GM12864 (cell line): ENCODE measurements at regions not wholly inside any gene's neighbourhood (a gene's known extent, or its start where the extent isn't known, plus 50 kb on each side); places are given as distances from the start of the nearest gene placed in this dataset.
A peak's percentile ranks its signal among the peaks of the same experiment; 100 is the strongest.

Source experiments
- DNase-seq: peaks from one replicate; pipeline ENCODE4 v3.0.0-alpha.2; 2011; ENCODE audit warnings: low read depth
- H3K4me3 ChIP-seq: 2 replicates; pipeline ENCODE4 v1.5.1; 2011; ENCODE audit warnings: mild to moderate bottlenecking, low read depth, low read length, control low read depth
- TF ChIP-seq, protein P1 (sequence below): IDR thresholded peaks from 2 replicates; pipeline ENCODE4 v1.5.1; 2011; ENCODE audit warnings: low read depth, mild to moderate bottlenecking, moderate library complexity, low read length, control low read depth, inconsistent platforms; ENCODE audit errors: missing control alignments

DNA sequence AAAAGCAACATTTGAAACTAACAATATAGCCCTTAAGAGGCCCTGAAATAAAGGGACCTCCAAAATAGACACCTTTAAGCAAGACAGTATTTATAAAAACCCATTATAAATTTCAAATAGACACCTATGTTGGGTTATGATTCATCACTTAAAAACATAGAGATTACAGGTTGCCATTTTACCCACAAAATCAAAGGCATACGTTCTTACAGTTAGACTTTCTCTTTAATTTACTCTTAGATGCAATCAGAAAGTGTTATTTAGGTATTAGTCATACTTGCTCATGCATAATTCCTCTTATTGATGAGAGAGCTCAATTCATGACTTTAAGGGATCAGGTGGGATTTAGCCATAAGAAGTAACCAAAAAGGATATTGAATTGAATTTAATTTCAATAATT, 51.5 kb upstream of the TMEM200A start:
- H3K4me3 ChIP-seq = no peak overlapping the region
- TF ChIP-seq, protein P1, sequence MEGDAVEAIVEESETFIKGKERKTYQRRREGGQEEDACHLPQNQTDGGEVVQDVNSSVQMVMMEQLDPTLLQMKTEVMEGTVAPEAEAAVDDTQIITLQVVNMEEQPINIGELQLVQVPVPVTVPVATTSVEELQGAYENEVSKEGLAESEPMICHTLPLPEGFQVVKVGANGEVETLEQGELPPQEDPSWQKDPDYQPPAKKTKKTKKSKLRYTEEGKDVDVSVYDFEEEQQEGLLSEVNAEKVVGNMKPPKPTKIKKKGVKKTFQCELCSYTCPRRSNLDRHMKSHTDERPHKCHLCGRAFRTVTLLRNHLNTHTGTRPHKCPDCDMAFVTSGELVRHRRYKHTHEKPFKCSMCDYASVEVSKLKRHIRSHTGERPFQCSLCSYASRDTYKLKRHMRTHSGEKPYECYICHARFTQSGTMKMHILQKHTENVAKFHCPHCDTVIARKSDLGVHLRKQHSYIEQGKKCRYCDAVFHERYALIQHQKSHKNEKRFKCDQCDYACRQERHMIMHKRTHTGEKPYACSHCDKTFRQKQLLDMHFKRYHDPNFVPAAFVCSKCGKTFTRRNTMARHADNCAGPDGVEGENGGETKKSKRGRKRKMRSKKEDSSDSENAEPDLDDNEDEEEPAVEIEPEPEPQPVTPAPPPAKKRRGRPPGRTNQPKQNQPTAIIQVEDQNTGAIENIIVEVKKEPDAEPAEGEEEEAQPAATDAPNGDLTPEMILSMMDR = no peak
- no peak for DNase-seq

DNA sequence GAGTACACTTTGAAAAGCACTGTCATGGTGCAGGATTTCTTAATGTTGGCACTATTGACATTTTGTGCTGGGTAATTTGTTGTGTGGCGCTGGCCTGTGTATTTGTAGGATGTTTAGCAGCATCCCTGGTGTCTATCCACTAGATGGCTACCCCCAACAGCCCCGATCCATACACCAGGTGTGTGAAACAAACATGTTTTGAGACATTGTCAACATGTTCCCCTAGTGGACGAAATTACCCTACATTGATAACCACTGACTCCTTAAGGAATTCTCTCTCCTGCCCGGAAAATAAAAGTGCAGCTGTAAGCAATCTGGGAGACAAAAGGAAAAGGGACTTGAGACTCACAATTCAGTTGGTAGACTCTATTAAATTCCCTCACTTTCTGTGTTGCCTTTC, 52.6 kb upstream of the TMEM200A start:
- H3K4me3 ChIP-seq = no peak overlapping the region
- DNase-seq = no peak
- TF ChIP-seq, protein P1 = peak; percentile 14

DNA sequence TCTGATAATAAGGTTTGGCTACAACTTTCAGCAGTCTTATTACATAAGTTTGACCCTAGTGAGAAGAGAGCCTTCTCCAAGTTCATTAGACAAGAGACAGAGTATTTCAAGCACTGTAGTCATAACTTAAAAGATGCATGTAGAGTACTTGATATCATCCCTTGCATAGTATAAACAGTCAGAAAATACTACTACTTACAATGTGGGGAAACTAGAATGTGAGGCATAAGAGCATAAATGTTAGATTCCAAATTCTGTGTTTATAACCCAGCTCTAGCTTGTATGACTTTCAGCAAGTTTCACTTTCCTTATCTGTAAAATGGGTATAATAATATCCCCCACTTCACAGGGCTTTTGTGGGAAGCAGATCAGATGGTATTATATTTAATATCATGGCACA, 56.8 kb upstream of the TMEM200A start:
- no peak overlapping the region for H3K4me3 ChIP-seq
- TF ChIP-seq, protein P1 = no peak
- DNase-seq = no peak

DNA sequence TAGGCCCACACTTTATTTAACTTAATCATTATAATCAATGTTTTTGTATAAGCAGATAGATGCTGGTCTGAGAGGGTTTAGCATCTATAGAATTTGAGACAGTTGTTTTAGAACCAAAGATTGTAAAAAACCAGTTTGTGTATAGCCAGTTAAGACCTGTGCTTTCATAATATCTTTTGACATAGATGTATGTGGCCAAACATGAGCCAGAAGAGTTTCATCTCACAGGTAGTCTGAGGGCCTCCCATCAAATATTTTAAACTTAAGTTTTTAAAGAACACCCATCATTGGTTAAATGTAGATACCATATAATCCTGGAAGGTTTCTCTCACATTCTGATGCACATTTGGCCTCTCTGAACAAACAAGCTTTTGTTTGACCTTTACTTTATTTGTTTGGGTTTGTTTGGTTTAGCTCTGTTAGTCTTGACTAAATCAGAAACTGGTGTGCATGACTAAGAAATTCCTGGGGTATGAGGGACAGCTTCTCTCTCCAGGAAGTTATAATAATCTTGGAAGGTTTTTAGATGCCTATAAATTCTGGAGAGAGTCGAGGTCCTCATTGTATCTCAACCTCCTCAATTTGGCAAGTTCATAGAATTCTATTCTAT, 58.0 kb upstream of the TMEM200A start:
- TF ChIP-seq, protein P1 = no peak
- no peak overlapping the region for H3K4me3 ChIP-seq
- DNase-seq = no peak

DNA sequence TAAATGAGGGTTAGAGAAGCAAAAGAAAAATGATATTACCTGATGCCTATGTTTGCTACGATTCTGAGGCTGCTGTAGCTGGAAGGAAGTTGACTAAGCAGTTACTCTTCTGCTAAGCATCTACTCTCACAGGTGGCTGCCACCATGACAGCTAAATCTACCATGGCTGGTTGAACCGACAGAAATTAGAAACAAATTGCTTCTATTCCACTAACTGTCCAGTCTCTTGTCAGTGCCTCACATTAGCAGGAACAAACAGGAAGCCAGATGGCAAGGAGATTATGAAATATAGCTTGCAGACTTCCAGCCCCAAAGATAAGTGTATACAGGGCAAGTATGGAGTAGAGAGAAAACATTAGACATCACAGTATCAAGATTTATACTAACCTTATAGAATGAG, 59.4 kb upstream of the TMEM200A start:
- no peak for DNase-seq
- no peak overlapping the region for H3K4me3 ChIP-seq
- TF ChIP-seq, protein P1 = no peak

DNA sequence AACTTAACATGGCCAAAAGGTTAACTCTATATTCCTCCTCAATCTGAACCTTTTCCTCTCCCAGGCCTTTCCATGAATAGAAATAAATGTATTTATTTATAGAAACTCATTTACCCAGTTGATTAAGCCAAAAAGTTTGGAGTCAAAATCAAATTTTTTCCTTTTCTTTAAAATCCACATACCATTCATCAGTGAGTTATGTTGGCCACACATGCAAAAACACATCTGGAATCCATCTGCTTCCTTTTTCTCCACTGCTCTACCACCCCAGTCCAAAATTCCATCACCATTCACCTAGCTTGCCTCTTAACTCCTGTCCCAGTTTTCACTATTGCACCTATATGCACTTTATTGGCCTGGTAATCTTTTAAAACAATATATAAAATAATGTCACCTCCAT, 62.4 kb upstream of the TMEM200A start:
- TF ChIP-seq, protein P1 = no peak
- no peak overlapping the region for H3K4me3 ChIP-seq
- no peak for DNase-seq

DNA sequence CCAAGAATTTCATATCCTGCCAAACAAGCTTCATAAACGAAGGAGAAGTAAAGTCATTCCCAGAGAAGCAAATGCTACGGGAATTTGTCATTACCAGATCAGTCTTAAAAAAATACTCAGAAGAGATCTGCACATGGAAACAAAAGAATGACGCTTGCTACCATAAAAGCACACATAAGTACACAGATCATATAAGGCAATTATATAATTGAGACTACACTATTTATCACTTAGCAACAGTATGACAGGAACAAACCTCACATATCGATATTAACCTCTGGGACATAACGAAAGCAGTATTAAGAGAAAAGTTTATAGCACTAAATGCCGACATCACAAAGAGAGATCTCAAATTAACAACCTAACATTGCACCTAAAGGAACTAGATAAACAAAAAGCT, 67.6 kb upstream of the TMEM200A start:
- H3K4me3 ChIP-seq = no peak overlapping the region
- DNase-seq = no peak
- TF ChIP-seq, protein P1 = no peak
